ENCODE measurements at regions not wholly inside any gene's neighbourhood (a gene's known extent, or its start where the extent isn't known, plus 50 kb on each side); places are given as distances from the start of the nearest gene placed in this dataset.

DNA sequence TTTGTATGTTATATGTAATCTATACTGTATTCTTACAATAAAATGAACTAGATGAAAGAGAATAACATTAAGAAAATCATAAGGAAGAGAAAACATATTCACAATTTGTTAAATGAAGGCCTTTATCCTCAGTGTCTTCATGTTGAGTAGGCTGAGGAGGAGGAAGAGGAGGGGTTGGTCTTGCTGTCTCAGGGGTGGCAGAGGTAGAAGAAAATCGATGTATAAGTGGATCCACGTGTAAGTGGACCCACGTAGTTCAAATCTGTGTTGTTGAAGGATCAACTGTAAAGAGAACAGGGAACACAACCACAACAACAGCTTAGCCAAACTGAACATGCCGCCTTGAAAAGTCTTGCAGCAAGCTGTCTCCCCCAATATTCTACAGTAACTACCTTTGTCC is 161.6 kb upstream of the NRP1 start (continued):
- no peak for TF ChIP-seq CHD7 (IDR thresholded peaks at IDR 0.05; ENCODE audit: insufficient replicate concordance, low read length)

All from H1 (cell line).